AG04450 (cell line): ENCODE measurements at regions not wholly inside any gene's neighbourhood (a gene's known extent, or its start where the extent isn't known, plus 50 kb on each side); places are given as distances from the start of the nearest gene placed in this dataset.

ENCODE experiments used
- CTCF ChIA-PET: fragments of 300-600, 350-600 bp; formaldehyde crosslinking; extraction: SDS; loops from one replicate; lab custom pipeline; 2022; ENCODE audit warnings: antibody characterized with exemption, inconsistent platforms; lab: Charles Lee
- POLR2A ChIA-PET: fragments of 350-600 bp; formaldehyde crosslinking; extraction: SDS; loops from one replicate; lab custom pipeline; 2021; ENCODE audit warnings: antibody characterized with exemption, inconsistent platforms; lab: Yijun Ruan, JAX
- DNase-seq: peaks from one replicate; pipeline ENCODE4 v3.0.0-alpha.2; 2011; ENCODE audit warnings: low read depth, low spot score
- H3K27ac ChIP-seq: one replicate; pipeline ENCODE4 v1.5.1; 2012; ENCODE audit warnings: low read depth, low read length, control low read depth
- H3K27me3 ChIP-seq: one replicate; pipeline ENCODE4 v1.6.0; 2012; ENCODE audit warnings: low read length; ENCODE audit not compliant: control insufficient read depth, insufficient read depth
- H3K4me3 ChIP-seq: 2 replicates; pipeline ENCODE4 v1.5.1; 2011; ENCODE audit warnings: mild to moderate bottlenecking, low read depth, low read length, control low read depth
- H3K9me3 ChIP-seq: 2 replicates; pipeline ENCODE4 v1.5.1; 2012; ENCODE audit warnings: low read length; ENCODE audit not compliant: control insufficient read depth, insufficient read depth
- TF ChIP-seq, protein P1 (sequence below): IDR thresholded peaks from 2 replicates; pipeline ENCODE4 v1.5.1; 2011; ENCODE audit warnings: low read depth, low read length, control low read depth, inconsistent platforms

DNA sequence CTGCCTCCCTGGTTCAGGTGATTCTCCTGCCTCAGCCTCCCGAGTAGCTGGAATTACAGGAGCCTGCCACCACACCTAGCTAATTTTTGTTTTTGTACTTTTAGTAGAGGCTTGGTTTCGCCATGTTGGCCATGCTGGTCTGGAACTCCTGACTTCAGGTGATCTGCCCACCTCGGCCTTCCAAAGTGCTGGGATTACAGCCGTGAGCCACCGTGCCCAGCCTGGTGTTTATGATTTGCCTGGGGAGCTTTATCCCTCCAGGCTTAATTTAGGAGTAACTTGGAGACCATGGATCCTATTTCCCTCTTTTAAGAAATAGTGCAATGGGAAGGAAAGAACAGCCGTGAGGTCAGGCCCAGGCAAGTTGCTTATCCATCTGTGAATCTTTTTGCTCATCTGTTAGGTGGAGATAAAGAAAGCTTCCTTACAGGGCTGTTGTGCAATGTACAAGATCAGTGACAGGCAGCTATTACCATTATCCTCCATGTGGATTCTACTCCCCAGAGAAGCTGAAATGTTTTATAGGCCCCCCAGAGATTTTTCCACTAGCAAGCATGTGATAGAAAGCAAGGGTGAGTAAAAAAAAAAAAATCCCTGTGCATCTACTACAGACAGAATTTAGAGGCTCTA lies 104.9 kb upstream of the MGAT5 start:
- ChIA-PET CTCF (interaction anchor here (0.9 to 1.0 kb wide), 2 partner anchors 11 to 263 kb away, joined by 3 read pairs; no protein-coding TSS in a partner anchor), POLR2A (interaction anchor here (0.7 to 0.9 kb wide), 2 partner anchors 9 to 178 kb away, joined by 3 read pairs; no protein-coding TSS in a partner anchor)
- TF ChIP-seq, protein P1, sequence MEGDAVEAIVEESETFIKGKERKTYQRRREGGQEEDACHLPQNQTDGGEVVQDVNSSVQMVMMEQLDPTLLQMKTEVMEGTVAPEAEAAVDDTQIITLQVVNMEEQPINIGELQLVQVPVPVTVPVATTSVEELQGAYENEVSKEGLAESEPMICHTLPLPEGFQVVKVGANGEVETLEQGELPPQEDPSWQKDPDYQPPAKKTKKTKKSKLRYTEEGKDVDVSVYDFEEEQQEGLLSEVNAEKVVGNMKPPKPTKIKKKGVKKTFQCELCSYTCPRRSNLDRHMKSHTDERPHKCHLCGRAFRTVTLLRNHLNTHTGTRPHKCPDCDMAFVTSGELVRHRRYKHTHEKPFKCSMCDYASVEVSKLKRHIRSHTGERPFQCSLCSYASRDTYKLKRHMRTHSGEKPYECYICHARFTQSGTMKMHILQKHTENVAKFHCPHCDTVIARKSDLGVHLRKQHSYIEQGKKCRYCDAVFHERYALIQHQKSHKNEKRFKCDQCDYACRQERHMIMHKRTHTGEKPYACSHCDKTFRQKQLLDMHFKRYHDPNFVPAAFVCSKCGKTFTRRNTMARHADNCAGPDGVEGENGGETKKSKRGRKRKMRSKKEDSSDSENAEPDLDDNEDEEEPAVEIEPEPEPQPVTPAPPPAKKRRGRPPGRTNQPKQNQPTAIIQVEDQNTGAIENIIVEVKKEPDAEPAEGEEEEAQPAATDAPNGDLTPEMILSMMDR: no peak
- H3K4me3 ChIP-seq: no peak overlapping the region
- no peak for DNase-seq
- no peaks in the 10 kb centered on the region for H3K27me3 ChIP-seq
- H3K9me3 ChIP-seq: peaks cover 4% of the 10 kb centered on the region; the same call in 1 of the 2 replicates
- no peak overlapping the region for H3K27ac ChIP-seq

DNA sequence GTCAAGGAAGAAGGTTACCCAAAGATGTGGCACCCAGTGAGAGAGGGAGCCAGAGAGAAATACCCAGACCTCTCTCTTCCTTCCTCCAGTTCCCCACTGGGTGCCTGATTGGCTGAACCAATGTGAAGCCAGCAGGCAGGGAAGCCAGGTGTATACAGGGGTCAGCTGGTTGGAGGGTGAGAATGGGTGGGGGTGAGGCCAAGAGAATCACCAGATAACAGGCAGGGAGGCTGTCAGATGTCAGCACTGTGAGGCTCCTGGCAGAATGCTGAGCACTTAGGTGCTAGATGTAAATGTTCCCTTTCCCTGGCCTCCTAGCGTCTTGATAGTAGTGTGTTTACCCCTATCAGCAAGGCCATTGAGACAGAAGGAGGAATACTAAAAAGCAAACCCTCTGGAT lies 104.0 kb upstream of the MGAT5 start:
- H3K4me3 ChIP-seq: no peak overlapping the region
- TF ChIP-seq, protein P1: no peak
- ChIA-PET CTCF (no interaction called here), POLR2A (interaction anchor here (0.9 kb wide), 1 partner anchor 10 kb away, joined by 3 read pairs; no protein-coding TSS in a partner anchor)
- no peak for DNase-seq
- peaks cover 4% of the 10 kb centered on the region; the same call in 1 of the 2 replicates for H3K9me3 ChIP-seq
- no peaks in the 10 kb centered on the region for H3K27me3 ChIP-seq
- no peak overlapping the region for H3K27ac ChIP-seq

DNA sequence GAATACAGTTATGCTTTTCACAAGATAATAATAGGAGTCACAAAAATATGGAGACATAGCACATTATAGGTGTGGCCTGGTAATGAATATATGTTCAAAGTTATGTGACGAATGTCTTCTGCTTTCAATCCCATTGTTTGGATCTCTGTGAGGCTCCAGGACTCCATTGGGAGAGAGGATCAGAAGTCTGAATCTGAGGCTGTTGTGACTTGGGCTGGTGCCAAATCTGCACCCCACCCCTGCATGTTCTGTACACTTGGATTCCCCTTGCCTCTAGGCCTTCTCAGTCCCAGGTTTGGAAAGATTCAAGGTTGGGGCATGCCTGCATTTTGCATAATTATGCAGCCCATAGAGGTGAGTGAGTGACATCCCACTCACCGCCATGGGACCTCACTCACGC lies 103.1 kb upstream of the MGAT5 start:
- Histone ChIP-seq H3K9me3 (peaks cover 4% of the 10 kb centered on the region; the same call in 1 of the 2 replicates), H3K27ac (no peak overlapping the region), H3K4me3 (no peak overlapping the region), H3K27me3 (no peaks in the 10 kb centered on the region)
- no peak for DNase-seq
- ChIA-PET CTCF (no interaction called here), POLR2A (no interaction called here)
- TF ChIP-seq, protein P1: no peak

DNA sequence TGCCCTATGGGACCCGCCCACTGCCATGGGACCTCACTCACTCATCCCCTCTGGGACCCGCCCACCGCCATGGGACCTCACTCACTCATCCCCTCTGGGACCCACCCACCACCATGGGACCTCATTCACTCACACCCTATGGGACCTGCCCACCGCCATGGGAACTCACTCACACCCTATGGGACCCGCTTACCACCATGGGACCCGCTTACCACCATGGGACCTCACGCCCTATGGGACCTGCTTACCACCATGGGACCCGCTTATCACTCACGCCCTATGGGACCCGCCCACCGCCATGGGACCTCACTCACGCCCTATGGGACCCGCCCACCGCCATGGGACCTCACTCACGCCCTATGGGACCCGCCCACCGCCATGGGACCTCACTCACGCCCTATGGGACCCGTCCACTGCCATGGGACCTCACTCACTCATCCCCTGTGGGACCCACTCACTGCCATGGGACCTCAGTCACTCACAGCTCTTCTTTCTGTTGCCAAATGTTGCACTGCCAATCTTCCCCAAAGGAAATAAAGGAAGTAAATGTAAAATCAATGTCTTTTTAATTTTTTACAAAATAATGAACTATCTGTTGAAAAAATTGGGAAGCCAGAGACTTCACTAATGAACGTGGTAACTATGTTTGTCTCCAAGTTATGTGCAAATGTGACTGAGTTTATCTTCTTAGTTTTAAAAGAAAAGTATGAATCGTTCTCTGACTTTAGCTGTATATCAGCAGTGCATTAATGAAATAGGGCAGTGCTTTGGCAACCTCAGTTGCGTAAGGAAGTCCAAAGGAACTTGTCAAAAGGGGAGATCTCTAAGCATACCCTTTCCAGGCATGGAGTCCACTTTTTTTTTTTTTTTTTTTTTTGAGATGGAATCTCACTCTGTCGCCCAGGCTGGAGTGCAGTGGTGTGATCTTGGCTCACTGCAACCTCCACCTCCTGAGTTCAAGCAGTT lies 101.5 kb upstream of the MGAT5 start:
- ChIA-PET POLR2A (interaction anchor here (1.0 kb wide), 1 partner anchor 32 kb away, joined by 3 read pairs; no protein-coding TSS in a partner anchor), CTCF (no interaction called here)
- DNase-seq: no peak
- TF ChIP-seq, protein P1: no peak
- H3K4me3 ChIP-seq: no peak overlapping the region
- H3K27ac ChIP-seq: no peak overlapping the region
- peaks cover 4% of the 10 kb centered on the region; the same call in 1 of the 2 replicates for H3K9me3 ChIP-seq
- H3K27me3 ChIP-seq: no peaks in the 10 kb centered on the region
